OCI-LY7 (cell line): ENCODE measurements at regions not wholly inside any gene's neighbourhood (a gene's known extent, or its start where the extent isn't known, plus 50 kb on each side); places are given as distances from the start of the nearest gene placed in this dataset.

ENCODE experiments used
- BruUV-seq: library from RNA; stranded (reverse); fragments of 400-500 nt; replicated peaks from 2 replicates; lab custom pipeline; 2021; lab: Mats Ljungman, UMichigan
- CTCF ChIA-PET: fragments of 300-600 bp; sonication (Branson Sonifier 250); formaldehyde crosslinking; loops from one replicate; lab custom pipeline; 2022; ENCODE audit warnings: antibody characterized with exemption; ENCODE audit not compliant: unreplicated experiment; lab: Charles Lee
- POLR2A ChIA-PET: fragments of 300-600 bp; sonication (Branson Sonifier 250); formaldehyde crosslinking; loops from one replicate; lab custom pipeline; 2022; ENCODE audit warnings: antibody characterized with exemption; lab: Charles Lee
- DNase-seq: peaks from one replicate; pipeline ENCODE4 v3.0.0-alpha.2; 2015; ENCODE audit warnings: low spot score
- H2AFZ ChIP-seq: fragments of 200-600 bp; sonication (generic), shearing (Covaris generic); 2 replicates; pipeline ENCODE4 v1.6.1; 2014; ENCODE audit warnings: mild to moderate bottlenecking, antibody characterized with exemption, low read length, moderate library complexity
- H3K27ac ChIP-seq: fragments of 200-600 bp; sonication (generic); 2 replicates; pipeline ENCODE4 v1.5.1; 2014; ENCODE audit warnings: mixed run types, low read depth, mild to moderate bottlenecking, moderate library complexity, low read length, inconsistent platforms; ENCODE audit not compliant: poor library complexity, severe bottlenecking
- H3K36me3 ChIP-seq: fragments of 200-600 bp; sonication (generic); 2 replicates; pipeline ENCODE4 v1.6.1; 2014; ENCODE audit warnings: mild to moderate bottlenecking, antibody characterized with exemption, low read length, moderate library complexity, mixed read lengths; ENCODE audit not compliant: insufficient read depth
- H3K4me1 ChIP-seq: fragments of 200-600 bp; sonication (generic); 2 replicates; pipeline ENCODE4 v1.5.1; 2014; ENCODE audit warnings: mild to moderate bottlenecking, low read length; ENCODE audit not compliant: insufficient read depth, poor library complexity, severe bottlenecking
- H3K4me2 ChIP-seq: fragments of 200-600 bp; sonication (generic); 2 replicates; pipeline ENCODE4 v1.6.1; 2014; ENCODE audit warnings: mild to moderate bottlenecking, low read length
- H3K4me3 ChIP-seq: fragments of 200-600 bp; sonication (generic); 2 replicates; pipeline ENCODE4 v1.5.1; 2014; ENCODE audit warnings: mild to moderate bottlenecking, low read depth, low read length; ENCODE audit not compliant: poor library complexity, severe bottlenecking
- H3K79me2 ChIP-seq: fragments of 200-600 bp; sonication (generic); 2 replicates; pipeline ENCODE4 v1.6.1; 2016; ENCODE audit warnings: low read depth, mild to moderate bottlenecking, low read length, moderate library complexity, mixed read lengths; ENCODE audit not compliant: insufficient read depth
- H3K9me2 ChIP-seq: fragments of 200-600 bp; sonication (generic); 2 replicates; pipeline ENCODE4 v1.6.1; 2016; ENCODE audit warnings: mild to moderate bottlenecking, low read length, mixed read lengths; ENCODE audit not compliant: insufficient read depth
- H3K9me3 ChIP-seq: fragments of 200-600 bp; sonication (generic); 2 replicates; pipeline ENCODE4 v1.6.1; 2014; ENCODE audit warnings: mild to moderate bottlenecking, mixed run types, low read length, mixed read lengths
- H4K20me1 ChIP-seq: fragments of 200-600 bp; sonication (generic); 2 replicates; pipeline ENCODE4 v1.6.1; 2014; ENCODE audit warnings: mild to moderate bottlenecking, antibody characterized with exemption, low read length, moderate library complexity, mixed read lengths; ENCODE audit not compliant: insufficient read depth
- CTCF ChIP-seq: fragments of 200-600 bp; sonication (generic); conservative IDR thresholded peaks from 2 replicates; pipeline ENCODE4 v1.5.1; 2014; ENCODE audit warnings: mild to moderate bottlenecking, antibody characterized with exemption, low read length, moderate library complexity, mixed read lengths
- EZH2phosphoT487 ChIP-seq: fragments of 200-600 bp; sonication (generic); IDR thresholded peaks from 2 replicates; pipeline ENCODE4 v1.6.1; 2018; ENCODE audit warnings: low read depth, borderline replicate concordance, mild to moderate bottlenecking, mixed run types, antibody characterized with exemption, low read length, moderate library complexity, mixed read lengths
- intact Hi-C: fragments of 100-400 bp; cut with micrococcal nuclease; formaldehyde crosslinking; loops from one replicate; pipeline ENCODE4 v1.10.0; 2022; ENCODE audit not compliant: unreplicated experiment

- Histone ChIP-seq H3K9me2 (no peaks in the 10 kb centered on the region), H3K79me2 (no peaks in the 10 kb centered on the region), H3K9me3 (no peaks in the 10 kb centered on the region), H3K4me2 (no peak overlapping the region), H4K20me1 (no peaks in the 10 kb centered on the region), H3K4me1 (no peaks in the 10 kb centered on the region), H2AFZ (no peak overlapping the region), H3K36me3 (no peaks in the 10 kb centered on the region), H3K27ac (no peak overlapping the region), H3K4me3 (no peak overlapping the region)
- CTCF ChIA-PET, result no interaction called here
- BruUV-seq, result no TSS peak
- intact Hi-C loops, result no loop called here
- POLR2A ChIA-PET, result no interaction called here
- DNase-seq, result no peak
- TF ChIP-seq CTCF (no peak), EZH2phosphoT487 (no peak)
Observed at GRCh38 chr13:34594507-34594906, 347.6 kb upstream of the NBEA start.

DNA sequence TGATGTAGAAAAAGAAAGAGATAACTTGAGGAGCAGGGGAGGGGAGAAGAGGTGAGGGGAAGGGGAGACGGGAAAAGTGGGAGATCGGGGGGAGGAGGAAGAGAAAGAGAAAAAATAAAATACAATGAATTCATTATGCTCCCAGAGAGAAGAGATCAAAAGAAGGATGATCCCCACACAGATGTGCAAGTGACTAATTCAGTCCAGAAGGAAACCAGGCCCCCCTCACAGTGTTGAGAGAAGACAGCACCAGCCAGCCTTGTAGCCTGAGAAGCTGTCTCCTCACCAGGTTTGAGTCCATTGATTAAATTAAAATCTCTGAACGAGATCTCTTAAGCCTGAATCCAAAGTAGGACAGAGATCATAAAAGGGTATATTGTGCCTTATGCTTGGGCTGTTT, 333.7 kb upstream of the NBEA start:
- Histone ChIP-seq H3K27ac (no peak overlapping the region), H3K79me2 (no peaks in the 10 kb centered on the region), H3K4me2 (no peak overlapping the region), H2AFZ (no peak overlapping the region), H3K4me1 (no peaks in the 10 kb centered on the region), H3K4me3 (no peak overlapping the region), H3K36me3 (no peaks in the 10 kb centered on the region), H4K20me1 (no peaks in the 10 kb centered on the region), H3K9me3 (no peaks in the 10 kb centered on the region), H3K9me2 (no peaks in the 10 kb centered on the region)
- DNase-seq, result no peak
- intact Hi-C loops, result no loop called here
- ChIA-PET CTCF (no interaction called here), POLR2A (no interaction called here)
- no peak for TF ChIP-seq CTCF
- no peak for TF ChIP-seq EZH2phosphoT487
- no TSS peak for BruUV-seq

GRCh38 chr13:34611671-34612070, 330.4 kb upstream of the NBEA start:
- BruUV-seq, result no TSS peak
- Histone ChIP-seq H2AFZ (no peak overlapping the region), H4K20me1 (no peaks in the 10 kb centered on the region), H3K9me3 (no peaks in the 10 kb centered on the region), H3K79me2 (no peaks in the 10 kb centered on the region), H3K4me2 (no peak overlapping the region), H3K36me3 (no peaks in the 10 kb centered on the region), H3K9me2 (no peaks in the 10 kb centered on the region), H3K27ac (no peak overlapping the region), H3K4me1 (no peaks in the 10 kb centered on the region), H3K4me3 (no peak overlapping the region)
- CTCF ChIA-PET, result no interaction called here
- intact Hi-C loops, result no loop called here
- POLR2A ChIA-PET, result no interaction called here
- TF ChIP-seq CTCF (no peak), EZH2phosphoT487 (no peak)
- no peak for DNase-seq
